Glomerular endothelial cell (primary cell): ENCODE measurements at regions not wholly inside any gene's neighbourhood (a gene's known extent, or its start where the extent isn't known, plus 50 kb on each side); places are given as distances from the start of the nearest gene placed in this dataset.
"Not testable (repeated sequence)": the region's sequence is repeated elsewhere in the genome, so short reads cannot be mapped to it uniquely, and the experiment has no call there.

Experiments
- DNase-seq: peaks from one replicate; pipeline ENCODE4 v3.0.0-alpha.2; 2011; ENCODE audit warnings: low read depth, low spot score; ENCODE audit errors: extremely low read depth

GRCh38 chr4:93888308-93888707 is 59.8 kb downstream of the ATOH1 start:
- no peak for DNase-seq

GRCh38 chr4:93888768-93889167 is 60.2 kb downstream of the ATOH1 start:
- DNase-seq, result no peak

- no peak for DNase-seq
These were observed 62.7 kb downstream of the ATOH1 start for GRCh38 chr4:93891244-93891643.

GRCh38 chr4:93894995-93895394 is 66.4 kb downstream of the ATOH1 start:
- no peak for DNase-seq

- no peak for DNase-seq
These were observed 68.0 kb downstream of the ATOH1 start for GRCh38 chr4:93896516-93896915.

DNA sequence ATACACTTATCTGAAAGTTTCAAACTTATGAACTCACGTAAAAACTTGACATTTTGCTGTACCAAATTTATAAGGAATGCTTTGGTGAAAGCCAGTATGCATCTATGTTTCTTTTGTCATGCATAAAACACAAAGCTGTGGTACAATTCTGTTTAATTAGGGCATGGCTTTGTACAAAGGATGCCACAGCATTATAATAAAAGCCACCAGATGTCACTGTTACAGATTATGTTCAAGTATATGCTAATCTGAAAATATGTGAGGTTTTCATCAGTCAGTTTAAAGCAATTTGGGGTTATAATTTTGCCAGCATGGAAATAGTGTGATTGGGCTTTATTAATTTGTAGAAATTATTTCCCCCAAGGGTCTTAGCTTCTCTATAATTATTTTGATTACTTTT is 69.0 kb downstream of the ATOH1 start:
- peak; percentile 1 for DNase-seq

GRCh38 chr4:93908778-93909177 is 80.2 kb downstream of the ATOH1 start:
- DNase-seq, result no peak

- no peak for DNase-seq
These were observed 83.1 kb downstream of the ATOH1 start for GRCh38 chr4:93911671-93912070.

- no peak for DNase-seq
These were observed 83.6 kb downstream of the ATOH1 start for GRCh38 chr4:93912146-93912545.

DNA sequence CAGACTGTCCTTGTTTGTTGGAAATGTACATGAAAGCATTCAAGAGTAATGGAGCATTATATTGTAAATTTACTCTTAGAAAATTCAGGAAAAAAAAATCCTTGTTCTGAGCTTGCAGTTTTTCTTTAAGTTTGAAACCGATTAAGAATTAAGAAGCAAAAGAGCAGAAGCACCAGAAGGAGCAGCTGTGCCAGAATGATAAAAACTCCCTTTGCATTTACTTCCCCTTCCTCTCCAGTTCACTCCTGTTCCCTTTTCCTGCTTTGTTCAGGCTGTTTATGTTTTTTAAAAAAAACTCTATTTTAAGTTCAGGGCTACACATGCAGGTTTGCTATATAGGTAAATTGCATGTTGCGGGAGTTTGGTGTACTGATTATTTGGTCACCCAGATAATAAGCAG is 90.3 kb downstream of the ATOH1 start:
- DNase-seq, result no peak

GRCh38 chr4:93923570-93923969 is 95.0 kb downstream of the ATOH1 start:
- not testable (repeated sequence) for DNase-seq

DNA sequence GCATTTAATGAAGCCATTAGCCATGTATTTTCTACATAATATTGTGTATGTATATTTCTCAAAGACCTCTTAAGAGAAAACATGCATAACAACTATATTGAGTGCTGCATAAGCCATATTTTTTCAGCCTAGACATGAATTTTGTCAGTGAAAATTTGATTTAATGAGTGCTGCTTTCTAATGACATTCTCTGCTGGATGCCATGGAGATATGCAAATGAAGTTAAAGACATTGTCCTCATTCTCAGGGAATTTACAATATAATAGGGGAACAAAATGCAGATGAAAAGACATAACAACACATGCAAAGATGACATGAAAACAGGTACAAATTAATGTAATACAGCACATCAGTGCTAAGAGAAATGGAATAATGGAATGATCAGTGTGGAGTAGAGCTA is 118.7 kb downstream of the ATOH1 start:
- no peak for DNase-seq

DNA sequence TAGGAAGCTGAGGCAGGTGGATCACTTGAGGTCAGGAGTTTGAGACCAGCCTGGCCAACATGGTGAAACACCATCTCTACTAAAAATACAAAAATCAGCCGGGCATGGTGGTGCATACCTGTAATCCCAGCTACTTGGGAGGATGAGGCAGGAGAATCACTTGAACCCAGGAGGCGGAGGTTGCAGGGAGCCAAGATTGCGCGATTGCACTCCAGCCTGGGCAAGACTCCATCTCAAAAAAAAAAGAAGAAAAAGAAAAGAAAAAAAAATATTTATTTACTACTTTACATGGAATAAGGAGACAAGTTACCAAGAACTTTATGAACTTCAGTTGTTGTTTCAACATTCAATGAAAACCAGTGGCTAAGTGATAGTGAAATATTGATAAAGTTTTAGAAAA is 121.7 kb downstream of the ATOH1 start:
- DNase-seq, result not testable (repeated sequence)

DNA sequence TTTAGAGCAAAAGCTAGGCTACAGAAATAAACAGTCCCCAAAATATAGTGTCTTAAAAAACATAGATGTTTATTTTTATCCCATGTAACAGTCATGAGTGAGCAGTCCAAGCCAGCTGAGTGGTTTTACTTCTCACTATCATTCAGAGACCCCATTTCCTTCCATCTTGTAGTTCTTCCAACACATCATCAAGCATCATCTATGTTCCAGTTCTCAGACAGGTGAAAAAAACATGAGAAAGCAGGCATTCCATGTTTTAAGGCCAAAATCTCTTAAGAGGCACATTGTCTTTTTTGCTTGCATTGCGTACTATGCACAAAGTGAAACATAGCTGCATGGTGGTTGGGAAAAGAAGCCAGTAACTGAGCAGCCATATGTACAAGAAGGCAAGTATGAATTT is 128.6 kb downstream of the ATOH1 start:
- no peak for DNase-seq

DNA sequence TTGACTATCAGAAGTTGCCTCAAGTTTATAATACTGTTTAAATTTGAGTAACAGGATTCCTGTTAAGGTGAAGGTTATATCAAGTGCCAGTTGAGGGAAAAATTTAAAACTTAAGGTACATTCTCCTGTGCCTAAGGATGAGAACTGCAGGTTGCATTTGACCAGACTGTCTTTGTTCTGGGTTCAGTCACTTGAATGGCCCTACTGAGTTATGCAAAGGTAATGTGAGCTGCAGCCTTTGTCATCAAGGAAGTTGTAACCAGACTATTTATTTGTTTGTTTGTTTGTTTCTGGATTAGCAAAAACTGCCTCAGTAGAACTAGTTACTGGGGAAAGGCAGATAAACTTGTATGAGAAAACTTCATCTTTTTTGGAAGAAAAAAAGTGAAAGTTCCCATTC is 131.9 kb downstream of the ATOH1 start:
- no peak for DNase-seq

DNA sequence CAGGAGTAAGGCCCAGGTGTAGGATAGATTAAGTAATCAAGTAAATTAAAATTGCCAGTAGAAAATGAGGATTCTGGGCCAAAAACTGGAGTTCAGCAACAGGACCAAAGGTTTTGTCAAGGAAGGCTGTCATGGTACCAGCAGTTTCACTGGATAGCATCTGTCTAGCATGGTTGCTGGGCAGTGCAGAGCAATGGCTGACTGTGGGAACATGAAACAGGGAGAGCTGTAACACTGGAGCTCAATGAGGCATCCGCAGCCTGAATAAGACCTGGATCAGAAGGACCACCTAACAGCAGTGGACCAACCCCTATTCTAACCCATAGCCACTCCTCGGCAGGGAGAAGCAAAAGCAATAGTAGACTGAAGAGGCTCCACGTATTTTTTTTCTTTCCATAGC is 132.4 kb downstream of the ATOH1 start:
- no peak for DNase-seq

GRCh38 chr4:93981594-93981993 is 153.0 kb downstream of the ATOH1 start:
- no peak for DNase-seq

GRCh38 chr4:93982255-93982654 is 153.7 kb downstream of the ATOH1 start:
- no peak for DNase-seq

DNA sequence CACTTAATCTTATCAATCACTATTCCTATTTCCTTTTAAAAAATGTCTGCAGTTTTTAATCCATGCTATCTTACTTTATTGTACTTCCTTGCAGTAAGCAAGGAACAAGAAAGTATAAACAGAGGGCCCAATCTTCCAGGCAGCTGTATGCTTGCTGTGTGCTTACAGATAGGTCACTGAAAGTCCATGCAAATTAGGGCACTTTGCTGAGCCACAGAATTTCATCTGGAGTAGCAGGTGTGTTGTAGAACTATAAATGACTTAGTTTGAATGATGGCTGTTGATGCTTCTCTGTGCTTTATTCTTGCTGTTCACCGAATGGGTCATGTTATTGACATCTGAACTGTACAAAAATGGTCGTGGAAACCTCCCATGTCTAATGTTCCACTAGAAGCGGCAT is 154.6 kb downstream of the ATOH1 start:
- DNase-seq, result no peak

GRCh38 chr4:93994175-93994994 is 165.8 kb downstream of the ATOH1 start:
- DNase-seq, result no peak

DNA sequence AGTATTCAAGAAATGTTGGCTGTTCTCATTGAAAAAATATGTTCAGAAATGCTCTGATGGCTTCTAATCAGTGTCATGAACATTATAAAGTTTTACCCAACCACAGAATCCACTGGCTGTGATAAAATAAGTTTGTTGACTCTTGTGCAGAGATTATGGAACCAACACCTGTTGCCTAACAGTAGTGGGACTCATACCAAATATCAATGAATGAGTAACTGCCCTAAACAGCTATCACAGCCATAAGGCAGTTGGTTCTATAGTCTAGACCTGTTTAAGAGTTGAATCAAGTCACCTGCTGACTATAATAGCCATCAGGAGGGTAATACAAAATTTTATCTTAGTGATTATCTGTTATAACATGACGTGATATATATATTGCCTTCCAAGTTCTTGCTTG is 168.3 kb downstream of the ATOH1 start:
- no peak for DNase-seq

- DNase-seq, result no peak
These were observed 172.0 kb downstream of the ATOH1 start for GRCh38 chr4:94000559-94000958.

- DNase-seq, result no peak
These were observed 178.4 kb downstream of the ATOH1 start for GRCh38 chr4:94006932-94007331.
